ENCODE measurements at regions not wholly inside any gene's neighbourhood (a gene's known extent, or its start where the extent isn't known, plus 50 kb on each side); places are given as distances from the start of the nearest gene placed in this dataset.

GRCh38 chr2:10987861-10988260 lies 76.1 kb downstream of the KCNF1 start:
- TF ChIP-seq PPARA (CRISPR knock-in tag; IDR thresholded peaks at IDR 0.05; ENCODE audit: borderline replicate concordance) (no peak), ZFP3 (CRISPR knock-in tag; IDR thresholded peaks at IDR 0.05) (no peak), SNAI2 (CRISPR knock-in tag; IDR thresholded peaks at IDR 0.05) (no peak)

Data from SK-N-SH treated with all-trans-retinoic acid at 6 μM for 48 hours (cell line).